ENCODE measurements at regions not wholly inside any gene's neighbourhood (a gene's known extent, or its start where the extent isn't known, plus 50 kb on each side); places are given as distances from the start of the nearest gene placed in this dataset.

DNA sequence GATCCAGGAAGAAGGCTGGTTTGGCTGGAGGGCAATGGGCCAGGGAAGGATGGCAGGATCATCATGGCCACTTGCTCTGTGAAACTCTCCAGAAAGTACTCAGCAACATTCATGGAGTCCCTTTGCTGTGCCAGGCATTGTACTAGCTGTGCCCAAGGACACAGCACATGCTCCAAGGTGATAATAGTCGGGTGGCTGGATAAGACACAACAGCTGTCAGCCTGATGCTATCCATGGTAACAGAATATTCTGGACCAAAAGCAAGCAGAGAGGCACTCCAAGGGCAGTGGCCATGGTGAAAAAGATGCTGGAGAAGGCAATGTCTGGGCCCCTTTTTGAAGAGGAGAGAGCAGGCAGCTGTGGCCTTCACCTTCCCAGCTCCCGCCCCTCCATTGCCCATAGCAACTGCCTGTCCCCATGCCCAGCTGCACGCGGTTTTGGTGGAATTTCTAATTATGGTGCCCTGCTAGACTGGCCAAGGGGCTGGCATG is 113.8 kb upstream of the CPEB4 start:
- TF ChIP-seq, protein P1, sequence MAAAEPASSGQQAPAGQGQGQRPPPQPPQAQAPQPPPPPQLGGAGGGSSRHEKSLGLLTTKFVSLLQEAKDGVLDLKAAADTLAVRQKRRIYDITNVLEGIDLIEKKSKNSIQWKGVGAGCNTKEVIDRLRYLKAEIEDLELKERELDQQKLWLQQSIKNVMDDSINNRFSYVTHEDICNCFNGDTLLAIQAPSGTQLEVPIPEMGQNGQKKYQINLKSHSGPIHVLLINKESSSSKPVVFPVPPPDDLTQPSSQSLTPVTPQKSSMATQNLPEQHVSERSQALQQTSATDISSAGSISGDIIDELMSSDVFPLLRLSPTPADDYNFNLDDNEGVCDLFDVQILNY (CRISPR knock-in tag; IDR thresholded peaks at IDR 0.05) = no peak
- TF ChIP-seq, protein P2, sequence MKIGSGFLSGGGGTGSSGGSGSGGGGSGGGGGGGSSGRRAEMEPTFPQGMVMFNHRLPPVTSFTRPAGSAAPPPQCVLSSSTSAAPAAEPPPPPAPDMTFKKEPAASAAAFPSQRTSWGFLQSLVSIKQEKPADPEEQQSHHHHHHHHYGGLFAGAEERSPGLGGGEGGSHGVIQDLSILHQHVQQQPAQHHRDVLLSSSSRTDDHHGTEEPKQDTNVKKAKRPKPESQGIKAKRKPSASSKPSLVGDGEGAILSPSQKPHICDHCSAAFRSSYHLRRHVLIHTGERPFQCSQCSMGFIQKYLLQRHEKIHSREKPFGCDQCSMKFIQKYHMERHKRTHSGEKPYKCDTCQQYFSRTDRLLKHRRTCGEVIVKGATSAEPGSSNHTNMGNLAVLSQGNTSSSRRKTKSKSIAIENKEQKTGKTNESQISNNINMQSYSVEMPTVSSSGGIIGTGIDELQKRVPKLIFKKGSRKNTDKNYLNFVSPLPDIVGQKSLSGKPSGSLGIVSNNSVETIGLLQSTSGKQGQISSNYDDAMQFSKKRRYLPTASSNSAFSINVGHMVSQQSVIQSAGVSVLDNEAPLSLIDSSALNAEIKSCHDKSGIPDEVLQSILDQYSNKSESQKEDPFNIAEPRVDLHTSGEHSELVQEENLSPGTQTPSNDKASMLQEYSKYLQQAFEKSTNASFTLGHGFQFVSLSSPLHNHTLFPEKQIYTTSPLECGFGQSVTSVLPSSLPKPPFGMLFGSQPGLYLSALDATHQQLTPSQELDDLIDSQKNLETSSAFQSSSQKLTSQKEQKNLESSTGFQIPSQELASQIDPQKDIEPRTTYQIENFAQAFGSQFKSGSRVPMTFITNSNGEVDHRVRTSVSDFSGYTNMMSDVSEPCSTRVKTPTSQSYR (CRISPR knock-in tag; IDR thresholded peaks at IDR 0.05) = no peak
- TF ChIP-seq MYBL2 (CRISPR knock-in tag; IDR thresholded peaks at IDR 0.05) = no peak
- TF ChIP-seq JAZF1 (CRISPR knock-in tag; IDR thresholded peaks at IDR 0.05) = no peak
- no peak for TF ChIP-seq CBFB (CRISPR knock-in tag; IDR thresholded peaks at IDR 0.05; ENCODE audit: low read depth)
- TF ChIP-seq, protein P3, sequence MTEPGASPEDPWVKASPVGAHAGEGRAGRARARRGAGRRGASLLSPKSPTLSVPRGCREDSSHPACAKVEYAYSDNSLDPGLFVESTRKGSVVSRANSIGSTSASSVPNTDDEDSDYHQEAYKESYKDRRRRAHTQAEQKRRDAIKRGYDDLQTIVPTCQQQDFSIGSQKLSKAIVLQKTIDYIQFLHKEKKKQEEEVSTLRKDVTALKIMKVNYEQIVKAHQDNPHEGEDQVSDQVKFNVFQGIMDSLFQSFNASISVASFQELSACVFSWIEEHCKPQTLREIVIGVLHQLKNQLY (CRISPR knock-in tag; IDR thresholded peaks at IDR 0.05) = no peak
- TF ChIP-seq NFYB (CRISPR knock-in tag; conservative IDR thresholded peaks at IDR 0.05; ENCODE audit: low read depth) = no peak
- TF ChIP-seq, protein P4, sequence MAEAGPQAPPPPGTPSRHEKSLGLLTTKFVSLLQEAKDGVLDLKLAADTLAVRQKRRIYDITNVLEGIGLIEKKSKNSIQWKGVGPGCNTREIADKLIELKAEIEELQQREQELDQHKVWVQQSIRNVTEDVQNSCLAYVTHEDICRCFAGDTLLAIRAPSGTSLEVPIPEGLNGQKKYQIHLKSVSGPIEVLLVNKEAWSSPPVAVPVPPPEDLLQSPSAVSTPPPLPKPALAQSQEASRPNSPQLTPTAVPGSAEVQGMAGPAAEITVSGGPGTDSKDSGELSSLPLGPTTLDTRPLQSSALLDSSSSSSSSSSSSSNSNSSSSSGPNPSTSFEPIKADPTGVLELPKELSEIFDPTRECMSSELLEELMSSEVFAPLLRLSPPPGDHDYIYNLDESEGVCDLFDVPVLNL (CRISPR knock-in tag; IDR thresholded peaks at IDR 0.05; ENCODE audit: borderline replicate concordance, low read depth) = no peak
- TF ChIP-seq HMGA2 (CRISPR knock-in tag; IDR thresholded peaks at IDR 0.05) = no peak
- TF ChIP-seq, protein P5, sequence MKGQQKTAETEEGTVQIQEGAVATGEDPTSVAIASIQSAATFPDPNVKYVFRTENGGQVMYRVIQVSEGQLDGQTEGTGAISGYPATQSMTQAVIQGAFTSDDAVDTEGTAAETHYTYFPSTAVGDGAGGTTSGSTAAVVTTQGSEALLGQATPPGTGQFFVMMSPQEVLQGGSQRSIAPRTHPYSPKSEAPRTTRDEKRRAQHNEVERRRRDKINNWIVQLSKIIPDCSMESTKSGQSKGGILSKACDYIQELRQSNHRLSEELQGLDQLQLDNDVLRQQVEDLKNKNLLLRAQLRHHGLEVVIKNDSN (CRISPR knock-in tag; IDR thresholded peaks at IDR 0.05) = no peak
- no peak for TF ChIP-seq SP1 (CRISPR knock-in tag; conservative IDR thresholded peaks at IDR 0.05)
- TF ChIP-seq, protein P6, sequence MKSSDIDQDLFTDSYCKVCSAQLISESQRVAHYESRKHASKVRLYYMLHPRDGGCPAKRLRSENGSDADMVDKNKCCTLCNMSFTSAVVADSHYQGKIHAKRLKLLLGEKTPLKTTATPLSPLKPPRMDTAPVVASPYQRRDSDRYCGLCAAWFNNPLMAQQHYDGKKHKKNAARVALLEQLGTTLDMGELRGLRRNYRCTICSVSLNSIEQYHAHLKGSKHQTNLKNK (CRISPR knock-in tag; IDR thresholded peaks at IDR 0.05) = no peak
- no peak for TF ChIP-seq SMAD3 (CRISPR knock-in tag; IDR thresholded peaks at IDR 0.05; ENCODE audit: borderline replicate concordance)
- no peak for TF ChIP-seq NFE2L1 (CRISPR knock-in tag; IDR thresholded peaks at IDR 0.05)
- TF ChIP-seq, protein P7, sequence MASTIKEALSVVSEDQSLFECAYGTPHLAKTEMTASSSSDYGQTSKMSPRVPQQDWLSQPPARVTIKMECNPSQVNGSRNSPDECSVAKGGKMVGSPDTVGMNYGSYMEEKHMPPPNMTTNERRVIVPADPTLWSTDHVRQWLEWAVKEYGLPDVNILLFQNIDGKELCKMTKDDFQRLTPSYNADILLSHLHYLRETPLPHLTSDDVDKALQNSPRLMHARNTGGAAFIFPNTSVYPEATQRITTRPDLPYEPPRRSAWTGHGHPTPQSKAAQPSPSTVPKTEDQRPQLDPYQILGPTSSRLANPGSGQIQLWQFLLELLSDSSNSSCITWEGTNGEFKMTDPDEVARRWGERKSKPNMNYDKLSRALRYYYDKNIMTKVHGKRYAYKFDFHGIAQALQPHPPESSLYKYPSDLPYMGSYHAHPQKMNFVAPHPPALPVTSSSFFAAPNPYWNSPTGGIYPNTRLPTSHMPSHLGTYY (CRISPR knock-in tag; IDR thresholded peaks at IDR 0.05) = no peak
- TF ChIP-seq, protein P8, sequence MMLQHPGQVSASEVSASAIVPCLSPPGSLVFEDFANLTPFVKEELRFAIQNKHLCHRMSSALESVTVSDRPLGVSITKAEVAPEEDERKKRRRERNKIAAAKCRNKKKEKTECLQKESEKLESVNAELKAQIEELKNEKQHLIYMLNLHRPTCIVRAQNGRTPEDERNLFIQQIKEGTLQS (CRISPR knock-in tag; conservative IDR thresholded peaks at IDR 0.05) = no peak
- no peak for TF ChIP-seq FOXJ3 (CRISPR knock-in tag; IDR thresholded peaks at IDR 0.05; ENCODE audit: borderline replicate concordance)
- Mint-ChIP-seq H3K4me1 (peaks cover 23% of the 10 kb centered on the region), H3K36me3 (no peaks in the 10 kb centered on the region), H3K27me3 (ENCODE audit: low read depth) (peaks cover 4% of the 10 kb centered on the region), H3K4me3 (no peak overlapping the region), H3K9me3 (peaks cover 5% of the 10 kb centered on the region; the same call in 1 of the 2 replicates), H3K27ac (no peak overlapping the region)
- DNase-seq (ENCODE audit: low spot score) = no peak
- POLR2A ChIA-PET = no interaction called here
- ATAC-seq = no peak
- CTCF ChIA-PET = no interaction called here

Measured in WTC11 (cell line).